ENCODE measurements at regions not wholly inside any gene's neighbourhood (a gene's known extent, or its start where the extent isn't known, plus 50 kb on each side); places are given as distances from the start of the nearest gene placed in this dataset.
"Not testable (repeated sequence)": the region's sequence is repeated elsewhere in the genome, so short reads cannot be mapped to it uniquely, and the experiment has no call there.

GRCh38 chrY:11214851-11215250, 1486.2 kb upstream of the USP9Y start:
- not testable (repeated sequence) for TF ChIP-seq ZFP3 (CRISPR knock-in tag; IDR thresholded peaks at IDR 0.05); PPARA (CRISPR knock-in tag; IDR thresholded peaks at IDR 0.05; ENCODE audit: borderline replicate concordance); POU6F1 (CRISPR knock-in tag; IDR thresholded peaks at IDR 0.05; ENCODE audit: borderline replicate concordance, low read depth); TSHZ2 (CRISPR knock-in tag; IDR thresholded peaks at IDR 0.05); ARNTL (CRISPR knock-in tag; IDR thresholded peaks at IDR 0.05; ENCODE audit: borderline replicate concordance, low read depth); ZC3H10 (CRISPR knock-in tag; IDR thresholded peaks at IDR 0.05); OSR1 (CRISPR knock-in tag; IDR thresholded peaks at IDR 0.05); CREB5 (CRISPR knock-in tag; IDR thresholded peaks at IDR 0.05; ENCODE audit: low read depth)

Measured in SK-N-SH treated with all-trans-retinoic acid at 6 μM for 48 hours (cell line).